Testis (tissue), 2 donors: ENCODE measurements at regions not wholly inside any gene's neighbourhood (a gene's known extent, or its start where the extent isn't known, plus 50 kb on each side); places are given as distances from the start of the nearest gene placed in this dataset.

ENCODE experiments used
- DNase-seq: peaks from one replicate; pipeline ENCODE4 v3.0.0-alpha.2; 2019
- H3K27ac ChIP-seq, 2 donors: fragments of 200-600 bp; sonication (generic); one replicate each; pipeline ENCODE4 v1.5.1; 2019
- H3K27me3 ChIP-seq: fragments of 200-600 bp; sonication (generic); one replicate; pipeline ENCODE4 v1.5.1; 2019
- H3K36me3 ChIP-seq: fragments of 200-600 bp; sonication (generic); one replicate; pipeline ENCODE4 v1.5.1; 2017; ENCODE audit warnings: low read depth; ENCODE audit errors: missing control alignments
- H3K4me1 ChIP-seq: fragments of 200-600 bp; sonication (generic); one replicate; pipeline ENCODE4 v1.5.1; 2019
- H3K4me3 ChIP-seq, 2 donors: fragments of 200-600 bp; sonication (generic); one replicate each; pipeline ENCODE4 v1.5.1; 2017 to 2019
- H3K9me3 ChIP-seq: fragments of 200-600 bp; sonication (generic); one replicate; pipeline ENCODE4 v1.5.1; 2017
- POLR2A ChIP-seq: fragments of 450-650 bp; IDR thresholded peaks from one replicate; pipeline ENCODE4 v1.6.1; 2017; ENCODE audit warnings: antibody characterized with exemption, mild to moderate bottlenecking, moderate library complexity
- WGBS, 2 donors: methylation state at CpG; one replicate each; pipeline ENCODE4 v1.1.5; 2018; 5-methylcytosine and 5-hydroxymethylcytosine counted together
- intact Hi-C: fragments of 100-400 bp; cut with DNase I; formaldehyde crosslinking; loops from one replicate; pipeline ENCODE4 v1.15.1; 2023; ENCODE audit warnings: low total_unique reads
- TF ChIP-seq, protein P1 (sequence below), 3 experiments: fragments of 450-650 bp in 2 of 3; fragments of 200-600 bp in 1 of 3; sonication (generic) in 1 of 3; IDR thresholded peaks; one replicate each; pipeline ENCODE4 v1.5.1; 2016 to 2019; ENCODE audit warnings: antibody characterized with exemption in 3 of 3, mild to moderate bottlenecking in 2 of 3, moderate library complexity in 1 of 3

DNA sequence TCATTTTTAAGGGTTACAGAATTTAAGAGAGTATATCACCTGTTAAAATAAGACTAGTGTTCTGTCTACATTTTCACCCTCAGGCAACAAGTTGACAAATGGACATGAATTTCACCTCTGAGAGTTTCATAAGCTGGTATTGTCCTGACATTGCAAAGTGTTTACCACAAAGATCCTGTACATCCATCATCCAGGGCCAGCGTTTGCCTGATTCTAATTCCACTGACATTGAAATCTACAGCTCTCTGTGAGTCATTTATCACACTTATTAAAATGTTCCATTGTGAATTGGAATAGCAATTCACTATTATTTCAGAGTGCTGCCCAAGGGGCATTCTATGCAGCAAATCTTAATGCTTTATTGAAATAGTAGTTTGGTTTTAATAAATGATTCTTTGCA, 1499.4 kb upstream of the PCDH7 start:
- H3K27me3 ChIP-seq = no peaks in the 10 kb centered on the region
- H3K27ac ChIP-seq = no peak overlapping the region
- DNase-seq = no peak
- H3K36me3 ChIP-seq = no peaks in the 10 kb centered on the region
- intact Hi-C loops = no loop called here
- H3K9me3 ChIP-seq = no peaks in the 10 kb centered on the region
- H3K4me1 ChIP-seq = no peaks in the 10 kb centered on the region
- WGBS, 2 donors = 46 to 47% methylated on average over 1 of the region's 1 CpG
- no peak overlapping the region for H3K4me3 ChIP-seq
- no peak for TF ChIP-seq POLR2A
- TF ChIP-seq, protein P1, sequence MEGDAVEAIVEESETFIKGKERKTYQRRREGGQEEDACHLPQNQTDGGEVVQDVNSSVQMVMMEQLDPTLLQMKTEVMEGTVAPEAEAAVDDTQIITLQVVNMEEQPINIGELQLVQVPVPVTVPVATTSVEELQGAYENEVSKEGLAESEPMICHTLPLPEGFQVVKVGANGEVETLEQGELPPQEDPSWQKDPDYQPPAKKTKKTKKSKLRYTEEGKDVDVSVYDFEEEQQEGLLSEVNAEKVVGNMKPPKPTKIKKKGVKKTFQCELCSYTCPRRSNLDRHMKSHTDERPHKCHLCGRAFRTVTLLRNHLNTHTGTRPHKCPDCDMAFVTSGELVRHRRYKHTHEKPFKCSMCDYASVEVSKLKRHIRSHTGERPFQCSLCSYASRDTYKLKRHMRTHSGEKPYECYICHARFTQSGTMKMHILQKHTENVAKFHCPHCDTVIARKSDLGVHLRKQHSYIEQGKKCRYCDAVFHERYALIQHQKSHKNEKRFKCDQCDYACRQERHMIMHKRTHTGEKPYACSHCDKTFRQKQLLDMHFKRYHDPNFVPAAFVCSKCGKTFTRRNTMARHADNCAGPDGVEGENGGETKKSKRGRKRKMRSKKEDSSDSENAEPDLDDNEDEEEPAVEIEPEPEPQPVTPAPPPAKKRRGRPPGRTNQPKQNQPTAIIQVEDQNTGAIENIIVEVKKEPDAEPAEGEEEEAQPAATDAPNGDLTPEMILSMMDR (IDR thresholded peaks at IDR 0.05) = no peak

DNA sequence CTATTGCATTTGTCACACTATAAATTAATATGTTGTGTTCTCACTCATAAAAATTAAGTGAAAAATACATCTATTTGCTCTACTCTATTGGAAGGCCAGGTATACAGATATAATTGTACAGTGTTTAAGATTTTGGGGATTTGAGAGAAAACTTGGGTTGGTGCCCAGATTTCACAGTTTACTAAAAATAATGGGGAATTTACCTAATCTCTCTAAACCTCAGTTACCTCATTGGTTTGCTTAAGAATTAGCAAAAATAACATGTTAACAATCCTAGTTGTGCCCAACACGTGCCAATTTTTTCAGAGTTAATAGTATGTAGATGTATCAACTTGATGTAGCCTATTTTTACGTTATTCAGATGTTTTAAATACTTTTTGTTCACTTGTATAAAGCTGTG, 1495.3 kb upstream of the PCDH7 start:
- Histone ChIP-seq H3K4me3 (no peak overlapping the region), H3K36me3 (no peaks in the 10 kb centered on the region), H3K27ac (no peak overlapping the region), H3K9me3 (no peaks in the 10 kb centered on the region), H3K4me1 (no peaks in the 10 kb centered on the region), H3K27me3 (no peaks in the 10 kb centered on the region)
- no peak for TF ChIP-seq POLR2A
- TF ChIP-seq, protein P1 (IDR thresholded peaks at IDR 0.05) = no peak
- WGBS, 2 donors = 79 to 84% methylated on average over 2 of the region's 2 CpGs
- intact Hi-C loops = no loop called here
- no peak for DNase-seq

DNA sequence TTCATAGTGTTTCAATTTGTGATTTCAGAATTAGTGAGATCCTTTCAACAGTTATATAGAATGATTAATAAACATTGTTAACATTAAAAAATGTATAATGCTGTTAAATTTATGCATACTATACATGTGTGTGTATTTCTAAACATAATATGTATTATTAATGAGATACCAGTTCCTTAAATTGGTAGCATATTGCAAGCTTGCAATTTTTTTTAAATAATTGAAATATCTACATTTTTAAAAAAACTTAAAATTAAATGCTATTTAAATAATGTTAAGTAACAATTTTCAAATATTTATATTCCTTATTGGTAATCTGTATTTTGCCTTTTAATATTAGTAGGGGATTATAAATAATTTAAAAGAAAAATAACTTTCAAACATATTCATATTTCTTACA, 1479.5 kb upstream of the PCDH7 start:
- Histone ChIP-seq H3K4me1 (no peaks in the 10 kb centered on the region), H3K36me3 (no peaks in the 10 kb centered on the region), H3K27me3 (no peaks in the 10 kb centered on the region), H3K4me3 (no peak overlapping the region), H3K9me3 (no peaks in the 10 kb centered on the region), H3K27ac (no peak overlapping the region)
- no peak for TF ChIP-seq POLR2A
- TF ChIP-seq, protein P1 (IDR thresholded peaks at IDR 0.05) = no peak
- intact Hi-C loops = no loop called here
- no peak for DNase-seq

DNA sequence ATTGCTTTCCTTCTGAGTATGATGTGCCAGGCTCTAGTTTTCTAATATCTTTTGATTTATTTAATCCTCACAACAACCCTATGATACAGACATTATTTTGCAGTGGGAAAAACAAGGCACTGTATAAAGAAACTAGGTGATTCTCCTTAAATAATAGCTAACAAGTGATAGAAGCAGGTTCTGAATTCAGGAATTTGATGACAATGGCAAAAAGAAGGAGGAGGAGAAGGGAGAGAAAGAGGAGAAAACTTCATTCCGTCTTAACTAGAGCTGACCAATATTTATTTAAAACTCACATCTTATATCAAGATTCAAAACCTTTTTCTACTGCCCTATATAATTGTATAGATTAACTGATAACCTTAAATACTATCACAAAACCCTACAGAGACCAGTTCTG, 1477.1 kb upstream of the PCDH7 start:
- H3K4me3 ChIP-seq = no peak overlapping the region
- no peak for DNase-seq
- intact Hi-C loops = no loop called here
- no peak overlapping the region for H3K27ac ChIP-seq
- no peaks in the 10 kb centered on the region for H3K9me3 ChIP-seq
- H3K27me3 ChIP-seq = no peaks in the 10 kb centered on the region
- H3K36me3 ChIP-seq = no peaks in the 10 kb centered on the region
- TF ChIP-seq, protein P1 (IDR thresholded peaks at IDR 0.05) = no peak
- WGBS, 2 donors = 83 to 87% methylated on average over 1 of the region's 1 CpG
- no peaks in the 10 kb centered on the region for H3K4me1 ChIP-seq

DNA sequence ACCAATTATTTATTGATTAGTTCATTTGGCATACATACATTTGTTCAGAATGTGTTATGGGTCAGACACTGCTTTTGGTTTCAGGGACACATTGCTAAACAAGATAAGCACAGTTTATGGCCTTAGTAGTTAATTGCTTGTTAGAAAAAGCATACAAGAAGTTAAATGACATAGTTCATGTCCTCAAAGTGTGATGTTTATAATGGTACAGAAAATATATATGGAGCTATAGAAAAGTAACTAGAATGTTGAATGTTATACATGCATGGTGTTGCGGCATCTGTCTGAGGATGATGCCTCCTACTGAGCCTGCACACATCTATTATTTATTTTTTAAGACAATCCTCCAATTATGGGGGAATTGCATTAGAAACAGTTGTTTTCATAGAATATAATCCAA, 1476.3 kb upstream of the PCDH7 start:
- Histone ChIP-seq H3K36me3 (no peaks in the 10 kb centered on the region), H3K4me3 (no peak overlapping the region), H3K4me1 (no peaks in the 10 kb centered on the region), H3K9me3 (no peaks in the 10 kb centered on the region), H3K27ac (no peak overlapping the region), H3K27me3 (no peaks in the 10 kb centered on the region)
- intact Hi-C loops = no loop called here
- WGBS, 2 donors = 96 to 100% methylated on average over 1 of the region's 1 CpG
- DNase-seq = no peak
- TF ChIP-seq, protein P1 (IDR thresholded peaks at IDR 0.05) = no peak
- no peak for TF ChIP-seq POLR2A
